Type B pancreatic cell (in vitro differentiated cells): ENCODE measurements at regions not wholly inside any gene's neighbourhood (a gene's known extent, or its start where the extent isn't known, plus 50 kb on each side); places are given as distances from the start of the nearest gene placed in this dataset.

ENCODE experiments used
- DNase-seq: peaks from one replicate; pipeline ENCODE4 v3.0.0; 2021; ENCODE audit warnings: mixed read lengths; ENCODE audit not compliant: unreplicated experiment; ENCODE audit errors: extremely low spot score
- H3K27ac Mint-ChIP-seq: 2 replicates; pipeline ENCODE4 v1.8.0; 2021; ENCODE audit warnings: mild to moderate bottlenecking, mixed read lengths
- H3K27me3 Mint-ChIP-seq: 2 replicates; pipeline ENCODE4 v1.8.0; 2021; ENCODE audit warnings: mixed read lengths
- H3K36me3 Mint-ChIP-seq: 2 replicates; pipeline ENCODE4 v1.8.0; 2021; ENCODE audit warnings: mixed read lengths
- H3K4me1 Mint-ChIP-seq: one replicate; pipeline ENCODE4 v1.8.0; 2021; ENCODE audit warnings: mixed read lengths; ENCODE audit not compliant: unreplicated experiment
- H3K4me3 Mint-ChIP-seq: 2 replicates; pipeline ENCODE4 v1.8.0; 2021; ENCODE audit warnings: mild to moderate bottlenecking, mixed read lengths
- H3K9me3 Mint-ChIP-seq: 2 replicates; pipeline ENCODE4 v1.8.0; 2021; ENCODE audit warnings: mixed read lengths
- CTCF ChIP-seq: fragments of 200-600 bp; sonication (generic); conservative IDR thresholded peaks from 2 replicates; pipeline ENCODE4 v1.5.0; 2021; ENCODE audit warnings: antibody characterized with exemption, mild to moderate bottlenecking

GRCh38 chr18:40565805-40566509, 1389.1 kb upstream of the PIK3C3 start:
- no peak for TF ChIP-seq CTCF
- Mint-ChIP-seq H3K27me3 (no peaks in the 10 kb centered on the region), H3K4me1 (no peaks in the 10 kb centered on the region), H3K4me3 (no peak overlapping the region), H3K9me3 (no peaks in the 10 kb centered on the region), H3K27ac (no peak overlapping the region), H3K36me3 (no peaks in the 10 kb centered on the region)
- no peak for DNase-seq

DNA sequence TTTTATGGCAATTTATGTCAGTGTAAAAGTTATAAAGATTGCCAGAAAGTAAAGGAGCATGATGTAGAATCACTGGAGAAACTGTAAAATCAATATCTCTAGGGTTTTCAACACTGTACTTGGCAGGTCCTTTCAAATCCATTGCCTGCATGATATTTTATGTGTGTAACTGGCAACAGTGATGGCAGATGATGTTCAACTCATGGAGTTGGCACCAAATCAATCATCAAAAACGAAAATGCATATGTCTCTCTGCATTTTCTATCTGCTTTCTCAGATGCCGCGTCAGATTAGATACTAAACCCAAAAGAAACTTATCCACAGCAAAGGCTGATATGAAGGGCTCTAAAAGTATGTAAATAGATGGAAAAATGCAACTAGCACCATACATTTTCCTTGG, 1395.5 kb upstream of the PIK3C3 start:
- Mint-ChIP-seq H3K27ac (no peak overlapping the region), H3K4me3 (no peak overlapping the region), H3K36me3 (no peaks in the 10 kb centered on the region), H3K27me3 (no peaks in the 10 kb centered on the region), H3K4me1 (peaks cover 1% of the 10 kb centered on the region), H3K9me3 (no peaks in the 10 kb centered on the region)
- DNase-seq = no peak
- TF ChIP-seq CTCF = no peak

- Mint-ChIP-seq H3K9me3 (no peaks in the 10 kb centered on the region), H3K4me3 (no peak overlapping the region), H3K4me1 (peaks cover 5% of the 10 kb centered on the region), H3K27me3 (no peaks in the 10 kb centered on the region), H3K27ac (no peak overlapping the region), H3K36me3 (no peaks in the 10 kb centered on the region)
- DNase-seq = no peak
- TF ChIP-seq CTCF = no peak
Measured at GRCh38 chr18:40558706-40559392, 1396.2 kb upstream of the PIK3C3 start.

GRCh38 chr18:40555914-40556313, 1399.1 kb upstream of the PIK3C3 start:
- Mint-ChIP-seq H3K27me3 (no peaks in the 10 kb centered on the region), H3K4me3 (no peak overlapping the region), H3K27ac (no peak overlapping the region), H3K9me3 (no peaks in the 10 kb centered on the region), H3K4me1 (peaks cover 5% of the 10 kb centered on the region), H3K36me3 (no peaks in the 10 kb centered on the region)
- DNase-seq = no peak
- no peak for TF ChIP-seq CTCF

GRCh38 chr18:40553029-40553428, 1402.0 kb upstream of the PIK3C3 start:
- peaks cover 5% of the 10 kb centered on the region for H3K4me1 Mint-ChIP-seq
- H3K9me3 Mint-ChIP-seq = no peaks in the 10 kb centered on the region
- no peak for TF ChIP-seq CTCF
- no peak for DNase-seq
- no peaks in the 10 kb centered on the region for H3K36me3 Mint-ChIP-seq
- no peaks in the 10 kb centered on the region for H3K27me3 Mint-ChIP-seq
- H3K27ac Mint-ChIP-seq = no peak overlapping the region
- H3K4me3 Mint-ChIP-seq = no peak overlapping the region
